GM21367 (cell line): ENCODE measurements at regions not wholly inside any gene's neighbourhood (a gene's known extent, or its start where the extent isn't known, plus 50 kb on each side); places are given as distances from the start of the nearest gene placed in this dataset.

Experiments
- ATAC-seq: cut with Tn5 transposase; IDR thresholded peaks from one replicate; pipeline ENCODE4 v1.9.1; 2021; ENCODE audit not compliant: unreplicated experiment

DNA sequence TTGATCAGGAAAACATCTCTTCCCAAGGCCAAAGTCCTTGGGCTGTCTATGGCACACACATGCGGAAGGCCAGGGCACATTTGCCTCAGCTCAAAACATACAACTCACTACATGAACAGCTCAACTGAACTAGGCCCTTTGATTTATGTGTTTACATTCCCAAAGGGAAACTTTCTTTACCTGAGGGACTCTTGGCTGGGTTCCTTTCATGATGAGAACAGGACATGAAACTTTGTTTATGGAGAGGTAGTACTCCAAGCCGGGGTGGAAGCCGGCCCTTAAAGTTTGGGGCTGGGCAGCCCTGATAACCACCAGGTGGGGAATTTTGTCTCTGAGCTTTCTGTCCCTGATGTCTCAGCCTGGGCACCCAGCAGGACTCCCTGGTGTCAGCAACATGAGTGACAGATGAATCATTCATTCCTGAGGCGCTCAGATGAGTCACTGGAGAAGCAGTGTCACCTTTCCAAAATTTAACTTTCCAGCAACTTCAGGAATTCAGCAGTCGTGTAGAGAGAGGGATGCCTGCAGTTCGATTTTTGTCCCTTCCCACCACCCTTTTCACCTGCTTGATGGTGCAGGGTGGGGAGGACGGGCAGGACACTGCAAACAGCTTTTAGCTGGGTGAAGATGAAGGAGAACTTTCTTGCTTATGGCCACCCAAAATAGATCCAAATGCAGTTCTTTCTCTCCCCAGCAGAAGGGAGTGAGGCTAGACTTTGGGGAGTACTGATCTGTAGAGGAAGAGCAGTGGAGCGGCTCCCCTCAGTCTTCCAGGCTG lies 331.6 kb downstream of the DYSF start:
- ATAC-seq, result no peak

DNA sequence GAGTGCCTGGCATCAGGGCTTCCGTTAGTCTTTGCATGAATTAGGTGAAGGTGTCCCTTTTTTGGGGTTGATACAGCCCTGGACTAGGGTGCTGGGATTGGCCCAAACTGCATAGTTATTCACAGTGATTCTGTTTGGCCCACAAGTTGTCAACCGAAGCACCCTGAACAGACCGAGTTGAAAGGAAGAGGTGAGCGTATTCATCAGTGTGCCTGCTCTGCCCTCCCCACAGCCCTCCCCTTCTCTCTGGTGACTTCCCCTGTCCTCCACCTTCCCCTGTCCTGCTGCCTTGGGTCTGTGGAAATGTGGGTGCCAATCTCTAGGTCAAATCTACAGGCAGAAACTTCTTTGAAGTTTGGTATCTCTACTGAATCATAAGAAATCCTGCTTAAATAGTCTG lies 330.5 kb downstream of the DYSF start:
- ATAC-seq, result no peak

DNA sequence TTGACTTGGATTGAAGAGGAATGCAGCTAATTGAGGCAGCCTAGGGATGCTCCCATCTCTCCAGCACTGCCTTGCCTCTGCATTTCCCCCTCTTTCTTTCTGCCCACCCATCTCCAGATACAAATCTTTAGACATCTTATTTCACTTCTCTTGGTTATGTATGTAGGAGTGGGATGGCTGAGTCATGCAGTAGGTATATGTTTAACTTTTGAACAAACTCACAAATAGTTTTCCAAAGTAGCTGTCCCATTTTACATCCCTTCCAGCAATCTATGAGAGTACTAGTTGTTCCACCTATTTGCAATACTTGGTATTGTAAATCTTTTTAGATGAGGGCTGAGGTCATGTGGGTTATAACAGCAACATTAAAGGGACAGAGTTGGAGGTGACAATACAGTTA lies 329.9 kb downstream of the DYSF start:
- ATAC-seq, result no peak

DNA sequence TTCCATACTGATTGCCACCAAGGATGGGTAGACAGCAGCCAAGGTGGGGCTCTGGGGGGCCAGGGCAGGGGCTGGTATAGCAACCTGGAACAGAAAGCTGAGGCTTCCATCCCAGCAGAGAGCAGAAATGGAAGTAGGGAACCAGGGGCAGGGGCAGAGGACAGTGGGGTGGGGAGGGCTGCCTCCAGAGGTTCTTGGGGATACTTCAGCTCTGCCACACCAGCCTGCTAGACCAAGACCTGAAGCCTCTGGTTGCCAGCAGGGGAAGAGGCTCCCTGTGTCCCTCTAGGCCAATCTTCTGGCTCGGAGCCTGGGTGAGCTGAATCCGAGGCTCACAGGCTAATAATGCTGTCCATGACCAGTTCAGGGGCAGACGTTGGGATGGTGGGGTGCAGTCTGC lies 329.0 kb downstream of the DYSF start:
- ATAC-seq, result no peak

DNA sequence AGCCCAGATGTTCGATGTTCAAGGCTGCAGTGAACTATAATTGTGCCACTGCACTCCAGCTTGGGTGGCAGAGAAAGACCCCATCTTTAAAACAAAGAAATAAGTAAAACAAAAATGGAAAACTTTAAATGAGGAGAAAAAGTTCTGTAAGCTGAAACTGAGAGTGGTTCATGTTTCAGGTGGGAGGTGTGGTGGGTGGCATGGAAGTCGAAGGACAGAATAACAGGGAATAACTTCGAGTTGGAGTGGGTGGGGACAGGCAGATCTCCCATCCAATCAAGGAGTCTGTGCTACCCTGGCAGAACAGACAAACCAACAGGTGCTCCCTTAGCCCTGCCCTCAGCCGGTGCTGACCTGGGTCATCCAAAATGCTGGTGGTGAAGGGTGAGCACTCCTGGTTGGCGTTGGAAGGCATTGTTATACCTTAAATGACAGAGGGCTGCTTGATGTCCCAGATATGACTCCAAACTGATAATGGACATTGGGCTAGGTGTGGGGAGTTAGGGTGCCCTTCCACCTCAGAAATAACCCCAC lies 328.4 kb downstream of the DYSF start:
- ATAC-seq, result no peak

DNA sequence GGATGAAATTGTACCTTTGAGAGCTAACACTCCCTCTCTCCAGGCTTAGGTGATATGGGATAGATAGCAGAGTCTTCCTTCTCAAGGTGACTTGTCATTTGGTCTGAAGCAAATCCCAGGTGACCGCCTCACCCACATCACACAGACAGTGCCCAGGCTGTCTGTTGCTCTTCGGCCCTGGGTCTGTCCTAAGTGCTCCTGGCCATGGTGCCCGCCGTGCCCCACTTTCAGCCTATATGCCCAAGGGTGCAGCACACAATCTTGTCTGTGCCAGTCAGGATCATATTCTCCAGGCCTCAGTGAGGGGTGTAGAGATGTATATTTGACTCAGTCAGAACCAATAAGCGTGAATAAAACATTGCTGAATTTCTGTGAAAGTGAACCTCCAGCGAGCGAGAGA lies 326.8 kb downstream of the DYSF start:
- no peak for ATAC-seq

DNA sequence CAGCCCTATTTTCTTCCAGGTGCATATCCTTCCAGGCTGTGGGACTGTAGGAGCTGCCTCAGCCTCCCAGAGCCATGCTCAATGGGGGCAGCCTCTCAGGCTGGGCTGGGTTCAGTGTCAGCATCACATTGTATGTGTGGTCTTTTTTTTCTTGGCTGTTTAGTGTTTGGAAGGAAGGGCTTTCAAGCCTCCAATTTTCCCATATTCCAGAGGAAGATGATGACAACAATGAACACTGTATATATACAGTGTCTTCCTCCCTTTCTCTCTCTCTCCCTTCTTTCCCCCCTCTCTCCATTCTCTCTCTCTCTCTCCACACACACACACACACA lies 326.4 kb downstream of the DYSF start:
- no peak for ATAC-seq

DNA sequence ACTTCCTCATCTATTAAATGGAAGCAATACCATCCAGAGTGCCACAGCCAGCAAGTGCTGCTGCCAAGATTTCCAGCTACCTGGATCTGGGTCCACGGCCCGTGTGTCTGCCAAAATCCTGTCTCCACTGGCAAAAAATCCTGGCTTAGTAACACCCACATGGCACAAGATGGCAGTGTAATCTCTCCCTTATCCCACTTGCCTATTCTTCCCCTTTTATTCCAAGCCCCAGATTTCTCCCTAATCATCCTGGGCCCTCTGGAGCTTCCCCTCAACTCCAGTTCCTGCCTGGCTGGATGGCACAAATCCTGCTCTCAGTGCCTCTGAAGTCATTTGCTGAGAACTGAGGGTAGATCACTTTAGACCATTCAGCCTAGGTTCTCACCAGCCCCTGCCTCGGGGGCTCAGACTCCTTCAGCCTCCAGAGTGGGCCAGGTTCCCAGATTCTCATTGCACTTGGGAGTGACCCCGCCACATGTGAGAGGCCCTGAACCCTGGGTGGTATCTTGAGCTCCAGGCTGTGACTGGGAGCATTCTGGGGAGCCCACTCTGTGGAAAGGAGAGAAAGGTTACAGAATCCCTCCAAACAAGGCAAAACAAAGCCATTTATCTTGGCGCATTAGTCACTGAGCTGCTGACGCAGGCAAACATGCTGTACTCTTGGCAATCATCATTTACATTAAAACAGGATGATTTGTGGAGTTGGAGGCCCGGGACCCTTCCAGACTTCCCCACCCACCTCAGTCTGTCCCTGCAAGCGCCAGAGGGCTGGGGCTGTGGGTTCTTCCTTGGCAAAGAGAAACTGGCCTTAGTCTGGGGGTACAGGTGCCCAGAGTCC lies 325.8 kb downstream of the DYSF start:
- no peak for ATAC-seq

DNA sequence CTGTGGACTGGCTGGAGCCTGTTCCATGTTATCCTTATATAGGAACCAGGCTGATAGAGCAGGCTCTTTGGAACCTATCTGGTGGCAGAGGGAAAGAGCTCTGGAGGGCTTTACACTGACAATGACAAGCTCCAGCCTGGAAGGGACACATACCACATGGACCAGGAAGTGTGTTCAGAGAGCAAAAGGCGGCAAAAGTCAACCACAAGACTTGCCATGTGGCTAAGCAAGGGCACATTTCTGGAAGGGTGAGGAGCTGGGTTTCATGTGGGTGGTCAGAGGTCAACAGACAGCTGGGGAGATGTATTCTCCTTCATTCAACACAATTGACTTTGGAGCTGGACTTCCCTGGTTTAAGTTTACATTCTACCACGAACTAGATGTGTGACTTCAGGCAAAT lies 325.2 kb downstream of the DYSF start:
- ATAC-seq, result no peak

DNA sequence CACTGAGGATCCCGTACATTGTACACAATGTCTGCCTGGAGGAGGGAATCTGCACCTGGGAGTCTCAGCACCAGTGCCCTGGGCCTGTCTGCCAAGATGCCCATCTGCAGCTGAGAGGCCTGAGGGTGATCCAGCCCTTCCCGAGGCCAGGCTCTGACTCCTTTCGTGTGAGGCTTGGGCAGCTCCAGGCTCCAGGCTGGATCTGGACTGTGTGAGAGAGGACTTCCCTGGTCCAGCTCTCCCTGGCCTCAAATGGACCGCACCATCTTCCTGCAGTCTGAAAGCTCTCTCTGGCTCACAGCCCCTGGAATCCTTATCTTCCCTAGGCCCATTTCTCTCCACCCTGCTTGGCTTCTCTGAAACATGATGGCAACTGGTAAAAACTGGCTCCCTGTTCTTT lies 324.6 kb downstream of the DYSF start:
- ATAC-seq, result no peak

DNA sequence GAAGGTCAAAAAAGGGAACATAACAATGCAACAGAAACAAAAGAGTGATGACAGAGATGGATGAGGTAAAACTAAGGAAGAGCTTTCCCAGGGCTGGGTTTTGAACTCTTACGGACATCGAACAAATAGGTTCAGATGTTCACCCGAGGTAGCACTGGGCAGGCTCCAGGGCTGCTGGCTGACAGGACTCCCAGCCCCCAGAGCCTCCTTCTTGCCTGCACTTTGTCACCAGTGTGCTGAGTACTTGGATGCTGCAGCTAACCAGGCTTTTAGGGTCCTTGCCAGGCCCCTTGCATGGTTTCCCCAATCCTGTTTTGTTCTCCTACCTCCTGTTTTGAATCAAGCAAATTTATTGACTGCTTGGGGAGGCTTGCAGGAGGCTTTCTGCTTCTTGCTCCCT lies 322.9 kb downstream of the DYSF start:
- no peak for ATAC-seq

DNA sequence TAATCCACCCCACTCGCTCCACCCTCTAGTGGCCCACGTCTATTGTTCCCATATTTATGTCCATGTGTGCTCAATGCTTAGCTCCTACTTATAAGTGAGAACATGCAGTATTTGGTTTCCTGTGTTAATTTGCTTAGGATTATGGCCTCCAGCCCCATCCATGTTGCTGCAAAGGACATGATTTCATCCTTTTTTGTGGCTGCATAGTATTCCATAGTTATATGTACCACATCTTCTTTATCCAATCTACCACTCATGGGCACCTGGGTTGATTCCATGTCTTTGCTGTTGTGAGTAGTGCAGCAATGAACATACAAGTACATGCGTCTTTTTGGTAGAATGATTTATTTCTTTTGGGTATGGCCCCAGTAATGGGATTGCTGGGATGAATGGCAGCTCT lies 319.9 kb downstream of the DYSF start:
- no peak for ATAC-seq

DNA sequence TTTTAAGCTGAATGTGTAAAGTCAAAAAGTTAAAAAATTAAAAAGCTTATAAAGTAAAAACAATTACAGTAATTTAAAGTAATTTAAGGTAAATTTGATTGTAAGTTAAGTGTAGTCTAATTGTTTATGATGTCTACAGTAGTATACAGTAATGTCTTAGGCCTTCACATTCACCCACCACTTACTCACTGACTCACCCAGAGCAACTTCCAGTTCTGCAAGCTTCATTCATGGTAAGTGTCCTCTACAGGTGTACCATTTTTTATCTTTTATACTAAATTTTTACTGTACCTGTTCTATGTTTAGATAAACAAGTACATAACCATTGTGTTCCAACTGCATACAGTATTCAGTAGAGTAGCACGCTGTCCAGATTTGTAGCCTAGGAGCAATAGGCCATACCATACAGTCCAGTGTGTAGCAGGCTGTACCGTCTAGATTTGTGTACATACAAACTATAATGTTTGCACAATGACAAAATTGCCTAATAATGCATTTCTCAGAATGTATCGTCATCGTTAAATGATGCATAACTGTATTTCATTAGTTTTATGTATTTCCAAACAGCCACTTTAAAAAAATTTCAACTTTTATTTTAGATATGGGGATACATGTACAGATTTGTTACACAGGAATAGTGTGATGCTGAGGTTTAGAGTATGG lies 319.3 kb downstream of the DYSF start:
- ATAC-seq, result no peak

DNA sequence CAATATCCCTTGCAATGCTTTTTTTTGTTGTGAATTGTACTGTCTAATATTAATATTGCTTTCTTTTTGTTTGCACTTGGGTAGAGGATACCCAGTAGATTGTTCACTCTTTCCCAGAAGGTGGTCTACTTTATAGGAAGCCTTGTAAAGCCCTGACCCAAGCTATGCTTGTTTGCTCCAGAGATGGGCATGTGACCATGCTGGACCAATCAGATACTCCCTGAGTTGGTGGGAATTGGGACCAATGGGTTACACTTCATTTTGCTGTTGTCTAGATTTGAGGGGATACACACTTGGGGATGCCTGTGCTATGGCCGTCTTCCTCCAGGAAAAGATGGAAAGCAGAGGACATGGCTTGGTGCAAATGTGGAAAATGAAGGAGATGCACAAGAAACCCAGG lies 314.3 kb downstream of the DYSF start:
- ATAC-seq, result no peak

DNA sequence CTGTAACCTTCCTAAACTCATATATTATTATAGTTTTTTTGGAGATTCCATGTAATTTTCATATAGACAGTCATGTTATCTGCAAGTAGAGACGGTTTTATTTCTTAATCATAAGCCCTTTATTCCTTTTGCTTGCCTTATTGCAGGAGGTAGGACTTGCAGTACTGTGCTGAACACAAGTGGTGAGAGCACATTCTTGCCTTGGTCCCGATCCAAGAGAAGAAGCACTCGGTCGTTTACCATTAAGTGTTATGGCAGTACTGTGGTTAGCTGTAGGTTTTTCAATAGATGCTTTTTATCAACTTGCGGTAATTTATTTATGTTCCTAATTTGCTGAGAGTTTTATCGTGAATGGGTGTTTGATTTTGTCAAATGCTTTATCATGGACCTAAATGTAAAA lies 305.7 kb downstream of the DYSF start:
- ATAC-seq, result no peak

DNA sequence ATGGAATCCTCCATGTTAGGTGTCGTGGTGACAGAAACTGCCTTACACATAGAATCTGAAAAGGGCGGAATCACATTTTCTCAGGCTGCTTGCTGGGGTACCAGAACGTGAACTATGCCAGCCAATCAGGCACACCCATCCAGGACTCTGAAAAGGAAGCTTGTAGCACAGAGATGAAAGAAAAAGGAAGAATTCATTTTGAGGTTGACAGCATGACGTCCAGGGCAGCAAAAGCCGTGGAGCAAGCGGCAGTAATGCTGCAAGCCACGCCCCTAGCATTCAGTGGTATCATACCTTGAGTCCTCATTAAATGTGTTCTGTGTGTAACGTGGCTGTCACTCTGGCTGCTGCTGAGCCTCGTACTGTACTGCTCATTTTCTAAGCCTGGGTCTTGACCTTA lies 304.0 kb downstream of the DYSF start:
- ATAC-seq, result no peak

DNA sequence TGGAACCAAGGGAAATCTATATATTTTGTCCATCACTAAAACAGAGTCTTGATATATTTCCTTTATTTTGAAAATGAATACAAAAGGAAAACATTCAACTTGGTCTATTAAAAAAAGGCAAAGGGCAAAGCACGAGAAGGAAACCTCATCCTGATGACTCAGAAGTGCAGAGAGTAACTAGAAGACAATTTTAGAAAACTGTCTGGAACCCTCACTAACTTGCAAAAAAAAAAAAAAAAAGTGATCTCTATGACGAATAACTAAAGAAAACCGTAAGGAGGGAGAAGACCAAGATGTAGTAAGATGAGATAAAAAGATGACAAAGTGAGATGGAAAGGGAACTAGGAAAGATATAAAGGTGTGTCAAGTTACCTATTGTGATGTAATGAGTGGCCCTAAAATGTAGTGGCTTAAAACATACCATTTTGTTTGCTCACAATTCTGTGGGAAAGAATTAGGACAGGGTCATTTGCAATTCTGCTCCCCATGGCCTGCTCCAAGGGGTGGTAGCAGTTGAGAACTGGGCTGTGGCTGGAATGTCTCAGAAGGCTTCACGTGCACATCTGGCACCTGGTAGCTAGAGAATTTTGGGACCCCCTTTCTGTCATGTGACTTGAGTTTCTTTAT lies 303.0 kb downstream of the DYSF start:
- no peak for ATAC-seq

DNA sequence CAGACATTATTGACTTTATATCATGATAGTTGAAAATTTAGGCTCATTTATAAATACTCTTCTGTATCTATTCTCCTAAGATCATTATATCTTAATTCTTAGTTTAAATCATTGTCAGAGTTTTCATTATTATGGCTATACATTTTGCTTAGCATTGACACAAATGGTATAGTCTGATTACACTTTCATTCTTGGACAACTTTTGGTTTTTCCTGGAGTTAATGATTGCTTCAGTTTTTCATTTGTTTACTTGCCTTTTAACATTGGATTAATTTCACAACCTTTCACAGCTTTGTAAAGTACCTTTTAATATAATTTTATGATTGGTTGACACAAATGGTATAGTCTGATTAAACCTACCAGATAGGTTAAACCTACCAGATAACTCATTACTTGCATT lies 298.2 kb downstream of the DYSF start:
- no peak for ATAC-seq

DNA sequence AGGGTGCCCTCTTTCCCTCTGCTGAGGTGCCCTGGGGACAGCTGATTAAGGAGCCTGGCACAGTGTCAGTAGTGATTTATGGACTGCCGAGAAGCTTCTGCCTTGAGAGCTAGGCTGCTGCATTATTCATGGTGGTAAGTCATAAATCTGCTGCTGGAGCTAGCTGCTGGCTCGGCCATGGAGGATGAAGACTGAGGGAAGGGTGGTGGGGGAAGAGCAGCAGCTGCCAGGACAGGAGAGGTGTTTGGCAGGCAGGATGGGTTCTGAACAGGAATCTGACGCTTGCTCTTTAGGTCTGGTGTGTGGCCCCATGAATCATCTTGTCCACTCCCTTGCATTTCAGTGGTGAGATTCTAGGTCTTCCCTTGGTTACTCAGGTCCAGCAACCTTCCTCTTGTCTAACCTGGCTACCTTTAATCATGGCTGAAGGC lies 296.3 kb downstream of the DYSF start:
- ATAC-seq, result no peak

DNA sequence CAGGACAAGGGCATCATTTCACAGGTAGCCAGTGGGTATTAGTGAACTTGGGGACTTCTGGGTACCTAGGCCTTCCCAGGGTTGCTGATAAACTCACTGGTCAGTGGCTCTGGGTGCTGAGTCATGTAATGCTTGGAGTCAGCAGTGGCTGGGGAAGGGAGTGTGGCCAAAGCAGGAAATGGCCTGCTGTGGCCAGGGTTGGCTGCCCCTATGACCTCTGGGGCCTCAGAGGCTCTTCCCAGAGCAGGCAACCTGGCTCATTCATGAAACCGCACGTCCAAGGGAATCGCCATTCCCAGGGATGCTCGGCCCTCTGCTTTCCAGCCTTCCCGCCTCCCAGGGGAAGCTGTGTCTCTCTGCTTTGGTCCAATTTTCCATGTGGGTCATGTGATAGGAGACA lies 294.9 kb downstream of the DYSF start:
- no peak for ATAC-seq

DNA sequence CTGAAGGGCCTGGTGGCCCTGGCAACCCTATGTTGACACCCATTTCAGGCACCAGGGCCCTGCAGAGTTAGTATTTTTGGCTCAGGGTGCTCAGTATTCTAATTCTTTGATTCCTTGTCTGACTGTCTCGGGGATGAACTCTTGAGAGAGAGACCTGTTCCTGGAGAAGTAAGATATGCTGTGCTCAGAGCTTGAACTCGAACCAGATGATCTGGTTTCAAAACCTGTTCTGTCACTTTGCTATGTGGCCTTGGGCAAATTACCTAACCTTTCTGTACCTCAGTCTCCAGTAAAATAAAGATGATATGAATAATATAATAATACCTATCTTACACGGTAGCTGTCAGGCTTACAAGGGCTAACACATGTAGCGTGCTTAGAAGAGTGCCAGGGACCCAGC lies 294.2 kb downstream of the DYSF start:
- ATAC-seq, result no peak
